ENCODE measurements at regions not wholly inside any gene's neighbourhood (a gene's known extent, or its start where the extent isn't known, plus 50 kb on each side); places are given as distances from the start of the nearest gene placed in this dataset.

- no peak for TF ChIP-seq CTCF (conservative IDR thresholded peaks at IDR 0.05)
Measured at GRCh38 chr20:60236613-60237012, 278.4 kb downstream of the CDH26 start.

GRCh38 chr20:60237981-60238380, 279.8 kb downstream of the CDH26 start:
- H3K27ac ChIP-seq, result no peak overlapping the region
- no peak for TF ChIP-seq CTCF (conservative IDR thresholded peaks at IDR 0.05)

More at GRCh38 chr20:60236613-60237012, 278.4 kb downstream of the CDH26 start:
- no peak overlapping the region for H3K27ac ChIP-seq

- H3K27ac ChIP-seq, result no peak overlapping the region
Measured at GRCh38 chr20:60238992-60239660, 280.9 kb downstream of the CDH26 start.

GRCh38 chr20:60239956-60240355, 281.7 kb downstream of the CDH26 start:
- no peak for TF ChIP-seq CTCF (conservative IDR thresholded peaks at IDR 0.05)

More at GRCh38 chr20:60238992-60239660, 280.9 kb downstream of the CDH26 start:
- no peak for TF ChIP-seq CTCF (conservative IDR thresholded peaks at IDR 0.05)

GRCh38 chr20:60240415-60240814, 282.2 kb downstream of the CDH26 start:
- no peak overlapping the region for H3K27ac ChIP-seq
- TF ChIP-seq CTCF (conservative IDR thresholded peaks at IDR 0.05), result no peak

More at GRCh38 chr20:60239956-60240355, 281.7 kb downstream of the CDH26 start:
- no peak overlapping the region for H3K27ac ChIP-seq

- no peak overlapping the region for H3K27ac ChIP-seq
- TF ChIP-seq CTCF (conservative IDR thresholded peaks at IDR 0.05), result no peak
Measured at GRCh38 chr20:60240986-60241385, 282.8 kb downstream of the CDH26 start.

GRCh38 chr20:60242836-60243505, 284.7 kb downstream of the CDH26 start:
- no peak for TF ChIP-seq CTCF (conservative IDR thresholded peaks at IDR 0.05)

More at GRCh38 chr20:60242836-60243505, 284.7 kb downstream of the CDH26 start:
- H3K27ac ChIP-seq, result no peak overlapping the region
